Body of pancreas (tissue), 4 donors: ENCODE measurements at regions not wholly inside any gene's neighbourhood (a gene's known extent, or its start where the extent isn't known, plus 50 kb on each side); places are given as distances from the start of the nearest gene placed in this dataset.

Experiments
- CTCF ChIP-seq, 7 experiments: fragments of 450-650 bp in 4 of 7; fragments of 200-600 bp in 3 of 7; sonication (generic) in 3 of 7; IDR thresholded peaks; one replicate each; pipeline ENCODE4 v1.5.1; 2016 to 2019; ENCODE audit warnings: antibody characterized with exemption in 7 of 7
- POLR2A ChIP-seq, 3 donors: fragments of 450-650 bp; IDR thresholded peaks; one replicate each; pipeline ENCODE4 v1.6.1; 2016; ENCODE audit warnings: antibody characterized with exemption in 3 of 3, mild to moderate bottlenecking in 2 of 3

GRCh38 chr11:80086496-80087055 is 645.7 kb upstream of the TENM4 start:
- TF ChIP-seq CTCF (IDR thresholded peaks at IDR 0.05) (no peak), POLR2A (IDR thresholded peaks at IDR 0.05) (no peak)
